ENCODE measurements at regions not wholly inside any gene's neighbourhood (a gene's known extent, or its start where the extent isn't known, plus 50 kb on each side); places are given as distances from the start of the nearest gene placed in this dataset.

GRCh38 chr6:120320481-120321162, 971.1 kb upstream of the MAN1A1 start:
- H3K4me3 ChIP-seq (ENCODE audit: low read depth, low read length): no peak overlapping the region
- no peak for DNase-seq (ENCODE audit: low read depth)
- in situ Hi-C loops (cut with HindIII; ENCODE audit: low sequenced_read_pairs): no loop called here
- TF ChIP-seq, protein P1, sequence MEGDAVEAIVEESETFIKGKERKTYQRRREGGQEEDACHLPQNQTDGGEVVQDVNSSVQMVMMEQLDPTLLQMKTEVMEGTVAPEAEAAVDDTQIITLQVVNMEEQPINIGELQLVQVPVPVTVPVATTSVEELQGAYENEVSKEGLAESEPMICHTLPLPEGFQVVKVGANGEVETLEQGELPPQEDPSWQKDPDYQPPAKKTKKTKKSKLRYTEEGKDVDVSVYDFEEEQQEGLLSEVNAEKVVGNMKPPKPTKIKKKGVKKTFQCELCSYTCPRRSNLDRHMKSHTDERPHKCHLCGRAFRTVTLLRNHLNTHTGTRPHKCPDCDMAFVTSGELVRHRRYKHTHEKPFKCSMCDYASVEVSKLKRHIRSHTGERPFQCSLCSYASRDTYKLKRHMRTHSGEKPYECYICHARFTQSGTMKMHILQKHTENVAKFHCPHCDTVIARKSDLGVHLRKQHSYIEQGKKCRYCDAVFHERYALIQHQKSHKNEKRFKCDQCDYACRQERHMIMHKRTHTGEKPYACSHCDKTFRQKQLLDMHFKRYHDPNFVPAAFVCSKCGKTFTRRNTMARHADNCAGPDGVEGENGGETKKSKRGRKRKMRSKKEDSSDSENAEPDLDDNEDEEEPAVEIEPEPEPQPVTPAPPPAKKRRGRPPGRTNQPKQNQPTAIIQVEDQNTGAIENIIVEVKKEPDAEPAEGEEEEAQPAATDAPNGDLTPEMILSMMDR (IDR thresholded peaks at IDR 0.05; ENCODE audit: low read depth, low read length, missing control alignments): no peak

DNA sequence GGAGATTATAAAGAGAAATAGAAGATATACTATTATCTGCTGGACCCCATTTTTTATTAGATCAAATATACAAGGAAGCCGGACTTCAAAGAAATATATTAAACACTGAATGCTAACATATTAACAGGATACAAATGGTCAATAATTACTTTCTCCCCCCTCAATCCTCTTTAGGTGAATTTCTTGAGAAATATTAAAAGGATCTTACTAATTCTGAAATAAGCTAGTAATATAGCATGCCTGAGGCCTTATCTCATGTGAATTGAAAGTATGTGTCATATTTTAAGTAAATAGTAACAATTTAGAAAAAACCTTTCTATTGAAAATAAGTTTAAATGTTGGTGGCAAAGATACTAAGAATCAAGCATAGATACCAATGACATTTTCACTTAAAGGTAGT, 954.7 kb upstream of the MAN1A1 start:
- no peak for DNase-seq (ENCODE audit: low read depth)
- in situ Hi-C loops (cut with HindIII; ENCODE audit: low sequenced_read_pairs): no loop called here
- H3K4me3 ChIP-seq (ENCODE audit: low read depth, low read length): no peak overlapping the region
- TF ChIP-seq, protein P1 (IDR thresholded peaks at IDR 0.05; ENCODE audit: low read depth, low read length, missing control alignments): no peak

DNA sequence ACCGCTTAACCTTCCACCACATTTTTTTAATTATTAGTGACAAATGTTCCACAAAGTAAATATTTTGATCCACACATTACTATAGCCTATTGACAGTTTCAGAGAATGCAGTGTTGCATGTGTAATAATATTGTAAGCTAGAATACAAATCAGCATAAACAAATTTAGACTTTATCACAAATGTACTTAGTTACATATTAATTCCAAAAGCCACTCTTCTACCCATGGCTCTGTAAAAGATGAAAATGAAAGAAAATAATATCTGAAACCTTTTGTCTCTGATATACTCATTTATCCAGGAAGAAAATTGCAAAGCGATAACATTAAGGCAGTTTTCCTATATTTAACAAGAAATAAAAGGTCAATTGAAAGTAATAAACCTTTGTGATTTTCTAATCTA, 954.0 kb upstream of the MAN1A1 start:
- DNase-seq (ENCODE audit: low read depth): no peak
- TF ChIP-seq, protein P1 (IDR thresholded peaks at IDR 0.05; ENCODE audit: low read depth, low read length, missing control alignments): no peak
- no peak overlapping the region for H3K4me3 ChIP-seq (ENCODE audit: low read depth, low read length)
- in situ Hi-C loops (cut with HindIII; ENCODE audit: low sequenced_read_pairs): no loop called here

DNA sequence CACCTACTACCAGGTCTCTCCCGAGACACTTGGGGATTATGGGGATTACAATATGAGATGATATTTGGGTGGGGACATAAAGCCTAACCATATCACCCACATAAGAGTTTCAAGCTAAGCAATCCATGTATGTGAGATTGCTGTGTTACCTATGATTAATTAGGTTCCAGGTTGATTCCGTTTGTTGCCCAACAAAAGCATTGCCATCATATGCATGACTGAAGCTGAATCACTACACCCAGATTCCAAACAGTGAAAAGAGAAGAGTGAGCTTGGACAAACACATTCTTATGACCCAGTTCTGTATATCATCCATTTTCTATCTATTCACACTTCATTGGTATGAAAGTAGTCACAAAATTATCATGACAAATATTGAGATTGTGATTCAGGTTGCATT, 952.5 kb upstream of the MAN1A1 start:
- TF ChIP-seq, protein P1 (IDR thresholded peaks at IDR 0.05; ENCODE audit: low read depth, low read length, missing control alignments): no peak
- in situ Hi-C loops (cut with HindIII; ENCODE audit: low sequenced_read_pairs): no loop called here

GRCh38 chr6:120290964-120291363, 941.4 kb upstream of the MAN1A1 start:
- TF ChIP-seq, protein P1 (IDR thresholded peaks at IDR 0.05; ENCODE audit: low read depth, low read length, missing control alignments): no peak
- DNase-seq (ENCODE audit: low read depth): no peak
- in situ Hi-C loops (cut with HindIII; ENCODE audit: low sequenced_read_pairs): no loop called here
- H3K4me3 ChIP-seq (ENCODE audit: low read depth, low read length): no peak overlapping the region

More for the DNA sequence above, 952.5 kb upstream of the MAN1A1 start:
- H3K4me3 ChIP-seq (ENCODE audit: low read depth, low read length): no peak overlapping the region
- DNase-seq (ENCODE audit: low read depth): no peak

DNA sequence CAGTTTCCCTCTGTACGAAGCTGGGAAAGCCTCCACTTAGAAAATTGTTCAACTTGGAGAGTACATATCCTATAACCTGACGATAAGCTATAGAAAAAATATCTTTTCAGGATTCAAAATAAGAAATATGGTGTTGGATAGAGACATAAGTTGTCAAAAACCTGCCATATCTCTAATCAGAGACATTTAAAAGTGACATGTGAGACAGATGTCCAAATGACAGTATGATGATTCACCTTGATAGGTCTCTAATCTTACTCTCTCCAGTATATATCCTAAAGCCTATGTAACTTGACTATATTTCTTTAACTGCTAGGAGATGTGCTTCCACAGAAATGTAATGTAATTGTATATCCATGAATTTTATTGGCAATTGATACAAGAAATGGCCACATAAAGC, 932.4 kb upstream of the MAN1A1 start:
- H3K4me3 ChIP-seq (ENCODE audit: low read depth, low read length): no peak overlapping the region
- TF ChIP-seq, protein P1 (IDR thresholded peaks at IDR 0.05; ENCODE audit: low read depth, low read length, missing control alignments): no peak
- DNase-seq (ENCODE audit: low read depth): no peak
- in situ Hi-C loops (cut with HindIII; ENCODE audit: low sequenced_read_pairs): no loop called here
